ENCODE measurements at regions not wholly inside any gene's neighbourhood (a gene's known extent, or its start where the extent isn't known, plus 50 kb on each side); places are given as distances from the start of the nearest gene placed in this dataset.

DNA sequence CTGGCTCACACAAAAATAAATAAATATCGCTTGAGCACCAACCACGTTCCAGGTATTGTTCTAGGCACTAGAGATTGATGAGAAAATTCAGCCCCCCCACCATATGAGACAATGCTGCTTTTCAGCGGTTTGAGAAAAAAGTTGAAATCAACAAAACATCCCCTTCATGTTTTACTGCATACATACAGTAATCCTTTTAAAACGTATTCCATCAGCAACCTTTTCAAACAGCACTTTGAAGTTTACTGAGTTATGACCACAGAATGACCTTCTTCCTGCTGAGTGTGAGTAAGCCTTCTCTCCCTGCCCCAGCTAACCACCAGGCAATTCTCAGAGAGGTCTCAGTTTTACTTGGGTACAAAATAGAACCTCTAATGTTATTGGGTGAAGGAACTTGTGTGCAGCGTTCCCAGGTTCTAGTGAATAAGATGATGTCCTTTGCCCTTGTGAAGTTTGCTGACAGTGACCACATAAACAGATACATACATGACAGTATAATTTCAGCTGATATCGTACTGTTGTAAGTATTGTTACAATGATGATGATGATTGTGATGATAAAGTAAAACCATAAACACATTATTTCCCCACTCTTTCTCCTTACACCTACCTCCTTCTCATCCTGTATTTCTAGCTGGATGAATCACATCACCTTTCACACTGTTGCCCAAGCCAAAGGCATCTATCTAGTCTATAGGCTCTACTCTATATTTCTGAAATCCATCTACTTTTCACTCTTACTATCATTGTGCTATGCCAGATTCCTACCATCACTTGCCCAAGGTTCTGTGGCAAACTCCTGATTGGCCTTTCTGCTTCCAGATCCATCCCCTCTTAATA is 124.4 kb upstream of the KRR1 start:
- DNase-seq (ENCODE audit: low spot score) = no peak
- WGBS = 77% methylated on average over 6 of the region's 6 CpGs
- Histone ChIP-seq H3K9ac (ENCODE audit: low read depth in 1 of 2, low read length in 2 of 2) (no peak overlapping the region), H3K4me1 (ENCODE audit: control insufficient read depth in 4 of 4, insufficient read depth in 4 of 4, low read length in 3 of 4) (no peaks in the 10 kb centered on the region), H3K27ac (ENCODE audit: low read depth in 1 of 2, low read length in 2 of 2) (no peak overlapping the region), H3K36me3 (ENCODE audit: control insufficient read depth in 4 of 4, insufficient read depth in 3 of 4, low read depth in 1 of 4, low read length in 3 of 4) (no peaks in the 10 kb centered on the region), H3K27me3 (ENCODE audit: control insufficient read depth in 4 of 4, insufficient read depth in 4 of 4, low read length in 3 of 4) (no peaks in the 10 kb centered on the region), H3K9me3 (ENCODE audit: control insufficient read depth in 4 of 4, low read length in 3 of 4) (peaks cover 0 to 2% (median 0%) of the 10 kb centered on the region in 4 donors), H3K4me3 (ENCODE audit: low read depth in 1 of 3, low read length in 3 of 3) (no peak overlapping the region)
- TF ChIP-seq TAF1 (conservative IDR thresholded peaks at IDR 0.05) (no peak), HNF4G (IDR thresholded peaks at IDR 0.05) (no peak), NR2F2 (IDR thresholded peaks at IDR 0.05) (no peak), EGR1 (IDR thresholded peaks at IDR 0.05; ENCODE audit: low read depth in 2 of 2) (no peak), SP1 (IDR thresholded peaks at IDR 0.05) (no peak), RXRA (IDR thresholded peaks at IDR 0.05) (no peak), RAD21 (IDR thresholded peaks at IDR 0.05) (no peak), YY1 (IDR thresholded peaks at IDR 0.05) (no peak), HNF4A (conservative IDR thresholded peaks at IDR 0.05) (no peak), FOXA2 (IDR thresholded peaks at IDR 0.05) (no peak), JUND (IDR thresholded peaks at IDR 0.05) (no peak), GABPA (IDR thresholded peaks at IDR 0.05 in 1 of 2, conservative IDR thresholded peaks at IDR 0.05 in 1 of 2) (no peak), FOXA1 (IDR thresholded peaks at IDR 0.05) (no peak)
- TF ChIP-seq, protein P1, sequence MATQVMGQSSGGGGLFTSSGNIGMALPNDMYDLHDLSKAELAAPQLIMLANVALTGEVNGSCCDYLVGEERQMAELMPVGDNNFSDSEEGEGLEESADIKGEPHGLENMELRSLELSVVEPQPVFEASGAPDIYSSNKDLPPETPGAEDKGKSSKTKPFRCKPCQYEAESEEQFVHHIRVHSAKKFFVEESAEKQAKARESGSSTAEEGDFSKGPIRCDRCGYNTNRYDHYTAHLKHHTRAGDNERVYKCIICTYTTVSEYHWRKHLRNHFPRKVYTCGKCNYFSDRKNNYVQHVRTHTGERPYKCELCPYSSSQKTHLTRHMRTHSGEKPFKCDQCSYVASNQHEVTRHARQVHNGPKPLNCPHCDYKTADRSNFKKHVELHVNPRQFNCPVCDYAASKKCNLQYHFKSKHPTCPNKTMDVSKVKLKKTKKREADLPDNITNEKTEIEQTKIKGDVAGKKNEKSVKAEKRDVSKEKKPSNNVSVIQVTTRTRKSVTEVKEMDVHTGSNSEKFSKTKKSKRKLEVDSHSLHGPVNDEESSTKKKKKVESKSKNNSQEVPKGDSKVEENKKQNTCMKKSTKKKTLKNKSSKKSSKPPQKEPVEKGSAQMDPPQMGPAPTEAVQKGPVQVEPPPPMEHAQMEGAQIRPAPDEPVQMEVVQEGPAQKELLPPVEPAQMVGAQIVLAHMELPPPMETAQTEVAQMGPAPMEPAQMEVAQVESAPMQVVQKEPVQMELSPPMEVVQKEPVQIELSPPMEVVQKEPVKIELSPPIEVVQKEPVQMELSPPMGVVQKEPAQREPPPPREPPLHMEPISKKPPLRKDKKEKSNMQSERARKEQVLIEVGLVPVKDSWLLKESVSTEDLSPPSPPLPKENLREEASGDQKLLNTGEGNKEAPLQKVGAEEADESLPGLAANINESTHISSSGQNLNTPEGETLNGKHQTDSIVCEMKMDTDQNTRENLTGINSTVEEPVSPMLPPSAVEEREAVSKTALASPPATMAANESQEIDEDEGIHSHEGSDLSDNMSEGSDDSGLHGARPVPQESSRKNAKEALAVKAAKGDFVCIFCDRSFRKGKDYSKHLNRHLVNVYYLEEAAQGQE (IDR thresholded peaks at IDR 0.05) = no peak
- TF ChIP-seq, protein P2, sequence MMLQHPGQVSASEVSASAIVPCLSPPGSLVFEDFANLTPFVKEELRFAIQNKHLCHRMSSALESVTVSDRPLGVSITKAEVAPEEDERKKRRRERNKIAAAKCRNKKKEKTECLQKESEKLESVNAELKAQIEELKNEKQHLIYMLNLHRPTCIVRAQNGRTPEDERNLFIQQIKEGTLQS (IDR thresholded peaks at IDR 0.05) = no peak
- TF ChIP-seq, protein P3, sequence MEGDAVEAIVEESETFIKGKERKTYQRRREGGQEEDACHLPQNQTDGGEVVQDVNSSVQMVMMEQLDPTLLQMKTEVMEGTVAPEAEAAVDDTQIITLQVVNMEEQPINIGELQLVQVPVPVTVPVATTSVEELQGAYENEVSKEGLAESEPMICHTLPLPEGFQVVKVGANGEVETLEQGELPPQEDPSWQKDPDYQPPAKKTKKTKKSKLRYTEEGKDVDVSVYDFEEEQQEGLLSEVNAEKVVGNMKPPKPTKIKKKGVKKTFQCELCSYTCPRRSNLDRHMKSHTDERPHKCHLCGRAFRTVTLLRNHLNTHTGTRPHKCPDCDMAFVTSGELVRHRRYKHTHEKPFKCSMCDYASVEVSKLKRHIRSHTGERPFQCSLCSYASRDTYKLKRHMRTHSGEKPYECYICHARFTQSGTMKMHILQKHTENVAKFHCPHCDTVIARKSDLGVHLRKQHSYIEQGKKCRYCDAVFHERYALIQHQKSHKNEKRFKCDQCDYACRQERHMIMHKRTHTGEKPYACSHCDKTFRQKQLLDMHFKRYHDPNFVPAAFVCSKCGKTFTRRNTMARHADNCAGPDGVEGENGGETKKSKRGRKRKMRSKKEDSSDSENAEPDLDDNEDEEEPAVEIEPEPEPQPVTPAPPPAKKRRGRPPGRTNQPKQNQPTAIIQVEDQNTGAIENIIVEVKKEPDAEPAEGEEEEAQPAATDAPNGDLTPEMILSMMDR (IDR thresholded peaks at IDR 0.05; ENCODE audit: low read depth, low read length, missing input control) = no peak
- TF ChIP-seq, protein P4, sequence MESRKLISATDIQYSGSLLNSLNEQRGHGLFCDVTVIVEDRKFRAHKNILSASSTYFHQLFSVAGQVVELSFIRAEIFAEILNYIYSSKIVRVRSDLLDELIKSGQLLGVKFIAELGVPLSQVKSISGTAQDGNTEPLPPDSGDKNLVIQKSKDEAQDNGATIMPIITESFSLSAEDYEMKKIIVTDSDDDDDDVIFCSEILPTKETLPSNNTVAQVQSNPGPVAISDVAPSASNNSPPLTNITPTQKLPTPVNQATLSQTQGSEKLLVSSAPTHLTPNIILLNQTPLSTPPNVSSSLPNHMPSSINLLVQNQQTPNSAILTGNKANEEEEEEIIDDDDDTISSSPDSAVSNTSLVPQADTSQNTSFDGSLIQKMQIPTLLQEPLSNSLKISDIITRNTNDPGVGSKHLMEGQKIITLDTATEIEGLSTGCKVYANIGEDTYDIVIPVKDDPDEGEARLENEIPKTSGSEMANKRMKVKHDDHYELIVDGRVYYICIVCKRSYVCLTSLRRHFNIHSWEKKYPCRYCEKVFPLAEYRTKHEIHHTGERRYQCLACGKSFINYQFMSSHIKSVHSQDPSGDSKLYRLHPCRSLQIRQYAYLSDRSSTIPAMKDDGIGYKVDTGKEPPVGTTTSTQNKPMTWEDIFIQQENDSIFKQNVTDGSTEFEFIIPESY (IDR thresholded peaks at IDR 0.05) = no peak
- TF ChIP-seq, protein P5, sequence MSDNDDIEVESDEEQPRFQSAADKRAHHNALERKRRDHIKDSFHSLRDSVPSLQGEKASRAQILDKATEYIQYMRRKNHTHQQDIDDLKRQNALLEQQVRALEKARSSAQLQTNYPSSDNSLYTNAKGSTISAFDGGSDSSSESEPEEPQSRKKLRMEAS (IDR thresholded peaks at IDR 0.05) = no peak

Measured in liver (tissue), 8 donors.